IMR-90 (cell line): ENCODE measurements at regions not wholly inside any gene's neighbourhood (a gene's known extent, or its start where the extent isn't known, plus 50 kb on each side); places are given as distances from the start of the nearest gene placed in this dataset.

Experiments used
- ATAC-seq: fragments of 200-7000 bp; cut with Tn5 transposase; 2 replicates; pipeline ENCODE4 v1.9.1; 2020; ENCODE audit warnings: low read depth, mild to moderate bottlenecking, moderate library complexity
- BruUV-seq: library from RNA; stranded (reverse); fragments of 400-500 nt; replicated peaks from 2 replicates; lab custom pipeline; 2021; lab: Mats Ljungman, UMichigan
- CTCF ChIA-PET: fragments of 300-600 bp; formaldehyde crosslinking; extraction: SDS; loops from one replicate; lab custom pipeline; 2021; ENCODE audit warnings: antibody characterized with exemption; lab: Yijun Ruan, JAX
- POLR2A ChIA-PET: fragments of 300-600 bp; sonication (Branson Sonifier 250); formaldehyde crosslinking; loops from one replicate; lab custom pipeline; 2022; ENCODE audit warnings: antibody characterized with exemption; ENCODE audit not compliant: unreplicated experiment; lab: Charles Lee
- DNase-seq: peaks from one replicate; pipeline ENCODE4 v3.0.0; 2013
- H2AFZ ChIP-seq: replicated peaks from 2 replicates; pipeline ENCODE3; 2013; ENCODE audit warnings: low read length, mild to moderate bottlenecking; ENCODE audit not compliant: poor library complexity
- H2AK5ac ChIP-seq: 2 replicates; pipeline ENCODE4 v1.6.1; 2013; ENCODE audit warnings: low read depth, low read length, inconsistent platforms
- H2AK9ac ChIP-seq: replicated peaks from 2 replicates; pipeline ENCODE3; 2013; ENCODE audit warnings: mild to moderate bottlenecking, low read depth, low read length, moderate library complexity; ENCODE audit not compliant: poor library complexity
- H2BK120ac ChIP-seq: 2 replicates; pipeline ENCODE4 v1.6.1; 2013; ENCODE audit warnings: low read depth, low read length, inconsistent platforms
- H2BK15ac ChIP-seq: 3 replicates; pipeline ENCODE4 v1.6.1; 2013; ENCODE audit warnings: low read depth, low read length, inconsistent platforms
- H2BK20ac ChIP-seq: 2 replicates; pipeline ENCODE4 v1.6.1; 2013; ENCODE audit warnings: low read depth, mild to moderate bottlenecking, inconsistent platforms, low read length, moderate library complexity
- H2BK5ac ChIP-seq: 2 replicates; pipeline ENCODE4 v1.6.1; 2013; ENCODE audit warnings: mild to moderate bottlenecking, low read depth, low read length, inconsistent platforms; ENCODE audit not compliant: poor library complexity, severe bottlenecking
- H3K14ac ChIP-seq: replicated peaks from 2 replicates; pipeline ENCODE4 v1.6.1; 2013; ENCODE audit warnings: low read depth, low read length, inconsistent platforms
- H3K18ac ChIP-seq: 2 replicates; pipeline ENCODE4 v1.6.1; 2013; ENCODE audit warnings: low read depth, low read length, control low read depth
- H3K23ac ChIP-seq: 2 replicates; pipeline ENCODE4 v1.6.1; 2013; ENCODE audit warnings: low read depth, low read length, inconsistent platforms
- H3K27ac ChIP-seq: 2 replicates; pipeline ENCODE4 v1.5.1; 2013; ENCODE audit warnings: mild to moderate bottlenecking, control low read depth, low read length; ENCODE audit not compliant: insufficient read depth
- H3K27me3 ChIP-seq: 2 replicates; pipeline ENCODE4 v1.6.1; 2013; ENCODE audit warnings: low read length; ENCODE audit not compliant: control insufficient read depth, insufficient read depth
- H3K36me3 ChIP-seq: 2 replicates; pipeline ENCODE4 v1.6.1; 2013; ENCODE audit warnings: low read length, mixed read lengths; ENCODE audit not compliant: control insufficient read depth, insufficient read depth
- H3K4ac ChIP-seq: 2 replicates; pipeline ENCODE4 v1.6.1; 2013; ENCODE audit warnings: low read depth, low read length, inconsistent platforms
- H3K4me1 ChIP-seq: 2 replicates; pipeline ENCODE4 v1.6.1; 2013; ENCODE audit warnings: low read length, mixed read lengths; ENCODE audit not compliant: control insufficient read depth, insufficient read depth
- H3K4me2 ChIP-seq: 2 replicates; pipeline ENCODE4 v1.6.1; 2013; ENCODE audit warnings: low read depth, mild to moderate bottlenecking, control low read depth, low read length, moderate library complexity
- H3K4me3 ChIP-seq: 2 replicates; pipeline ENCODE4 v1.5.1; 2013; ENCODE audit warnings: low read depth, mild to moderate bottlenecking, control low read depth, low read length, moderate library complexity; ENCODE audit not compliant: insufficient read depth
- H3K56ac ChIP-seq: 2 replicates; pipeline ENCODE4 v1.6.1; 2013; ENCODE audit warnings: low read length, inconsistent platforms; ENCODE audit not compliant: insufficient read depth; ENCODE audit errors: extremely low read depth
- H3K79me1 ChIP-seq, 2 experiments: 2 replicates each; pipeline ENCODE4 v1.6.1; 2013; ENCODE audit warnings: low read length in 2 of 2, inconsistent platforms in 1 of 2, low read depth in 1 of 2
- H3K9ac ChIP-seq: 2 replicates; pipeline ENCODE4 v1.6.1; 2013; ENCODE audit warnings: low read depth, low read length, control low read depth
- H3K9me1 ChIP-seq: 2 replicates; pipeline ENCODE4 v1.6.1; 2013; ENCODE audit warnings: low read length, inconsistent platforms; ENCODE audit not compliant: insufficient read depth
- H3K9me3 ChIP-seq: 2 replicates; pipeline ENCODE4 v1.6.1; 2013; ENCODE audit warnings: low read length; ENCODE audit not compliant: control insufficient read depth, insufficient read depth
- H4K20me1 ChIP-seq: 2 replicates; pipeline ENCODE4 v1.6.1; 2013; ENCODE audit warnings: low read length, inconsistent platforms; ENCODE audit not compliant: insufficient read depth
- H4K5ac ChIP-seq: 2 replicates; pipeline ENCODE4 v1.6.1; 2013; ENCODE audit warnings: mild to moderate bottlenecking, low read depth, low read length, control low read depth
- H4K8ac ChIP-seq, 2 experiments: 2 replicates each; pipeline ENCODE4 v1.6.1; 2013; ENCODE audit warnings: low read depth in 2 of 2, low read length in 2 of 2, control low read depth in 1 of 2, inconsistent platforms in 1 of 2
- H4K91ac ChIP-seq: 2 replicates; pipeline ENCODE4 v1.6.1; 2013; ENCODE audit warnings: low read depth, low read length, inconsistent platforms; ENCODE audit not compliant: insufficient read depth
- BHLHE40 ChIP-seq: fragments of 150-350 bp; IDR thresholded peaks from 2 replicates; pipeline ENCODE4 v1.6.1; 2016; ENCODE audit warnings: mild to moderate bottlenecking, low read depth, low read length
- CEBPB ChIP-seq: IDR thresholded peaks from 2 replicates; pipeline ENCODE4 v1.6.1; 2012; ENCODE audit warnings: low read depth, low read length, improper control_type of control experiment
- CHD1 ChIP-seq: IDR thresholded peaks from 2 replicates; pipeline ENCODE4 v1.6.1; 2012; ENCODE audit warnings: low read depth, low read length, improper control_type of control experiment
- CTCF ChIP-seq: conservative IDR thresholded peaks from 2 replicates; pipeline ENCODE4 v1.5.1; 2012; ENCODE audit warnings: mild to moderate bottlenecking, low read depth, low read length, improper control_type of control experiment
- ELK1 ChIP-seq: fragments of 150-350 bp; IDR thresholded peaks from 2 replicates; pipeline ENCODE4 v1.6.1; 2016; ENCODE audit warnings: low read depth, mild to moderate bottlenecking, low read length, moderate library complexity, borderline replicate concordance
- FOS ChIP-seq: fragments of 150-350 bp; IDR thresholded peaks from 2 replicates; pipeline ENCODE4 v1.6.1; 2016; ENCODE audit warnings: low read depth, low read length
- MAFK ChIP-seq: IDR thresholded peaks from 2 replicates; pipeline ENCODE4 v1.6.1; 2012; ENCODE audit warnings: low read depth, low read length, improper control_type of control experiment
- MAZ ChIP-seq: IDR thresholded peaks from 2 replicates; pipeline ENCODE4 v1.6.1; 2012; ENCODE audit warnings: low read depth, mild to moderate bottlenecking, low read length, improper control_type of control experiment, moderate library complexity, borderline replicate concordance
- MXI1 ChIP-seq: IDR thresholded peaks from 2 replicates; pipeline ENCODE4 v1.6.1; 2012; ENCODE audit warnings: low read depth, mild to moderate bottlenecking, low read length, moderate library complexity, borderline replicate concordance
- NFE2L2 ChIP-seq: fragments of 150-350 bp; IDR thresholded peaks from 2 replicates; pipeline ENCODE4 v1.6.1; 2016; ENCODE audit warnings: low read depth, mild to moderate bottlenecking, low read length
- POLR2A ChIP-seq: IDR thresholded peaks from 2 replicates; pipeline ENCODE4 v1.6.1; 2012; ENCODE audit warnings: mild to moderate bottlenecking, low read depth, low read length
- RAD21 ChIP-seq: IDR thresholded peaks from 2 replicates; pipeline ENCODE4 v1.6.1; 2012; ENCODE audit warnings: low read length, improper control_type of control experiment
- RCOR1 ChIP-seq: IDR thresholded peaks from 2 replicates; pipeline ENCODE4 v1.6.1; 2012; ENCODE audit warnings: mild to moderate bottlenecking, low read length, improper control_type of control experiment; ENCODE audit not compliant: insufficient replicate concordance
- RFX5 ChIP-seq: IDR thresholded peaks from 2 replicates; pipeline ENCODE4 v1.8.0; 2012; ENCODE audit warnings: low read depth, mild to moderate bottlenecking, low read length, moderate library complexity
- SMC3 ChIP-seq: fragments of 150-350 bp; IDR thresholded peaks from 2 replicates; pipeline ENCODE4 v1.6.1; 2016; ENCODE audit warnings: low read depth, mild to moderate bottlenecking, antibody characterized with exemption, low read length, moderate library complexity
- USF2 ChIP-seq: fragments of 150-350 bp; IDR thresholded peaks from 2 replicates; pipeline ENCODE4 v1.6.1; 2017; ENCODE audit warnings: mild to moderate bottlenecking, antibody characterized with exemption, low read length, low read depth
- WGBS, 2 experiments: methylation state at CpG; one replicate each; pipeline versions ENCODE4 v1.1.5 to v1.1.7; 2013; ENCODE audit warnings: missing lambda C conversion rate in 2 of 2; ENCODE audit not compliant: insufficient read length in 1 of 2; ENCODE audit errors: extremely low coverage in 2 of 2; 5-methylcytosine and 5-hydroxymethylcytosine counted together
- dilution Hi-C: fragments of 300-500 bp; cut with HindIII; formaldehyde crosslinking; loops from one replicate; pipeline ENCODE4 v1.14.3; 2018; ENCODE audit warnings: low sequenced_read_pairs; ENCODE audit not compliant: unreplicated experiment
- in situ Hi-C: fragments of 300-500 bp; cut with MboI; formaldehyde crosslinking; loops from 3 replicates; pipeline ENCODE4 v1.14.3; 2019; ENCODE audit warnings: low sequenced_read_pairs, inconsistent platforms, mixed read lengths
- intact Hi-C: fragments of 100-400 bp; cut with micrococcal nuclease; formaldehyde crosslinking; loops from 2 replicates; pipeline ENCODE4 v1.10.0; 2022

DNA sequence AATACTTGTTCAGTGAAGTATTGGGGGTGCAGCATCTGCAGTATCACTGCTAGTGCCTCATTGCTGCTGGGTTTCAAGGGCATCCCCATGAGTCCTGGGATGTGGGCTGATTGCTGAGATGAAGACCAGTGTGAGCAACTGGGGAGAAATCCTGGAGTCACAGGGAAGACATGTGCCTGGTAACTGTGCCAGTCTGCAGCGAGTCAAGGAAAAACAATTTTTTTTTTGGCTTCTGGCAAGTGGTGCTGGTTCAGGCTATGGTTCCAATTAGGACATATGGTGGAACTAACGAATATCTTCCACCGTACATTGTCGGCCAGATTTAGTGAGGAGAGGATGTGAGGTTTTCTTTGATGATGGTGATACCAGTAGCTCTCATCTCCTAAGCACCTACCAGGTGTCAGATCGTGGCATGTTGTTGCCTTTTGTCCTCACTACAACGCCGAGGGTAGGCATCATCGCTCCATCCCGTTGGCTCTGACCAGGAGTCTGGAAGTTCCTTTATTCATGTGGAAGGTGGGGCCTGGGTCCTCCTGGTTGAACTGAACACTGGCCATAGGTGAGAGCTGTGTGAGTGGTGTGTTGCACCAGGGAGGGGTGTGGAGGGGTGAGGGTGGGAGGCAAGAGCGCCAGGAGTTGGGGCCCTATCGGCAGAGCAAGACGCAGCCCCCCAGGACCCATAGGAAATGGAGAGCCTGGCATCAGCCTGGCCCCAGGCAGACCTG, 118.0 kb upstream of the HS6ST1 start:
- H4K8ac ChIP-seq, result no peak overlapping the region
- H3K4ac ChIP-seq, result no peak overlapping the region
- no peak overlapping the region for H3K23ac ChIP-seq
- intact Hi-C loops, result no loop called here
- H3K9me3 ChIP-seq, result no peaks in the 10 kb centered on the region
- no peaks in the 10 kb centered on the region; the same call in 1 of the 2 replicates for H3K9me1 ChIP-seq
- no peak overlapping the region for H3K4me3 ChIP-seq
- ChIA-PET CTCF (no interaction called here), POLR2A (no interaction called here)
- no peak overlapping the region for H3K14ac ChIP-seq
- no TSS peak for BruUV-seq
- no peaks in the 10 kb centered on the region for H4K20me1 ChIP-seq
- no peaks in the 10 kb centered on the region for H3K36me3 ChIP-seq
- no peak overlapping the region for H2BK15ac ChIP-seq
- H3K18ac ChIP-seq, result no peak overlapping the region
- no peak for DNase-seq
- TF ChIP-seq BHLHE40 (no peak), SMC3 (no peak), RAD21 (no peak), RCOR1 (no peak), MAFK (no peak), USF2 (no peak), CTCF (no peak), MXI1 (no peak), CEBPB (no peak), FOS (no peak), RFX5 (no peak), POLR2A (no peak), MAZ (no peak), ELK1 (no peak), CHD1 (no peak), NFE2L2 (no peak)
- no peak overlapping the region for H3K4me2 ChIP-seq
- no peak overlapping the region for H3K9ac ChIP-seq
- H3K79me1 ChIP-seq, result no peaks in the 10 kb centered on the region
- peak overlapping the region; percentile 13 for H2AFZ ChIP-seq
- ATAC-seq, result no peak
- H4K91ac ChIP-seq, result no peak overlapping the region
- in situ Hi-C loops, result no loop called here
- WGBS, 2 experiments, result 100% methylated on average over 1 of the region's 12 CpGs; no CpG with 5 or more reads in 1 of the 2 experiments
- H4K5ac ChIP-seq, result no peak overlapping the region
- no peaks in the 10 kb centered on the region; the same call in none of the 2 replicates for H3K27me3 ChIP-seq
- no peaks in the 10 kb centered on the region for H3K4me1 ChIP-seq
- H2AK5ac ChIP-seq, result peak overlapping the region; percentile 10; the same call in 1 of the 2 replicates
- no peak overlapping the region for H2BK120ac ChIP-seq
- no peak overlapping the region for H3K27ac ChIP-seq
- no peak overlapping the region for H2BK5ac ChIP-seq
- no peak overlapping the region for H3K56ac ChIP-seq
- no peak overlapping the region for H2BK20ac ChIP-seq
- dilution Hi-C loops, result no loop called here
- H2AK9ac ChIP-seq, result no peak overlapping the region
